MCF 10A (cell line): ENCODE measurements at regions not wholly inside any gene's neighbourhood (a gene's known extent, or its start where the extent isn't known, plus 50 kb on each side); places are given as distances from the start of the nearest gene placed in this dataset.

ENCODE experiments used
- BruUV-seq: library from RNA; stranded (reverse); fragments of 400-500 nt; replicated peaks from 2 replicates; lab custom pipeline; 2021; lab: Mats Ljungman, UMichigan
- CTCF ChIA-PET: fragments of 300-600 bp; sonication (Branson Sonifier 250); formaldehyde crosslinking; extraction: SDS; loops from one replicate; lab custom pipeline; 2021; ENCODE audit warnings: antibody characterized with exemption, inconsistent platforms; lab: Yijun Ruan, JAX
- POLR2A ChIA-PET: fragments of 300-600, 350-650 bp; sonication (Branson Sonifier 250); formaldehyde crosslinking; extraction: SDS; loops from one replicate; lab custom pipeline; 2020; ENCODE audit warnings: antibody characterized with exemption, inconsistent platforms; lab: Yijun Ruan, JAX
- DNase-seq: peaks from one replicate; pipeline ENCODE4 v3.0.0-alpha.2; 2018; ENCODE audit not compliant: unreplicated experiment
- H3K27ac Mint-ChIP-seq: one replicate; pipeline ENCODE4 v1.8.0; 2022; ENCODE audit warnings: mild to moderate bottlenecking, low read depth, mixed read lengths; ENCODE audit not compliant: unreplicated experiment
- H3K27me3 Mint-ChIP-seq: one replicate; pipeline ENCODE4 v1.8.0; 2022; ENCODE audit warnings: mixed read lengths; ENCODE audit not compliant: insufficient read depth, unreplicated experiment
- H3K36me3 Mint-ChIP-seq: one replicate; pipeline ENCODE4 v1.8.0; 2022; ENCODE audit warnings: mild to moderate bottlenecking, moderate library complexity, mixed read lengths; ENCODE audit not compliant: insufficient read depth, unreplicated experiment
- H3K4me1 Mint-ChIP-seq: one replicate; pipeline ENCODE4 v1.8.0; 2022; ENCODE audit warnings: mixed read lengths; ENCODE audit not compliant: insufficient read depth, unreplicated experiment
- H3K4me3 Mint-ChIP-seq: one replicate; pipeline ENCODE4 v1.8.0; 2022; ENCODE audit warnings: mild to moderate bottlenecking, moderate library complexity, mixed read lengths; ENCODE audit not compliant: unreplicated experiment
- H3K9me3 Mint-ChIP-seq: one replicate; pipeline ENCODE4 v1.8.0; 2022; ENCODE audit warnings: mixed read lengths; ENCODE audit not compliant: unreplicated experiment
- intact Hi-C: fragments of 100-400 bp; cut with micrococcal nuclease; formaldehyde crosslinking; loops from 2 replicates; pipeline ENCODE4 v1.14.1; 2022
- TF ChIP-seq, protein P1 (sequence below): fragments of 200-600 bp; IDR thresholded peaks from one replicate; pipeline ENCODE4 v1.8.0; 2022; ENCODE audit warnings: antibody characterized with exemption, mild to moderate bottlenecking; ENCODE audit not compliant: unreplicated experiment

DNA sequence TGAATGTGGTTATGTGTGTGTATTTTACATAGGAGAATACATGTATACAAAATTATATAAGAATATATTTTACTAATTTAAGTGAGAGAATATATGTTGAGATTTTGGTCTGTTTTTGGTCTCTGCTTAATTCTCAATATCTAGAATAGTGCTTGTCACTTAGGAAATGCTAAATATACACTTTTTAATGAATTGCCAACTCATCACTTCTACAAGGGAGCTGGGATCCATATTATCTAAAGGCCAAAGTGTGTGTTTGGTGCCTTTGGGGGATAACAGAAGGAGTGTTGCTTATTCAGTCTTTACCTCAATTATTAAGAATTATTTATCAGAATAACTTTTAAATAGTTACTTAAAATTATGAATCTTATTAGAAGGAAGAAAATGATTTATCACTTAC lies 1304.8 kb downstream of the HACE1 start:
- H3K27ac Mint-ChIP-seq: no peak overlapping the region
- no peaks in the 10 kb centered on the region for H3K4me1 Mint-ChIP-seq
- no peak for DNase-seq
- POLR2A ChIA-PET: no interaction called here
- no peaks in the 10 kb centered on the region for H3K9me3 Mint-ChIP-seq
- TF ChIP-seq, protein P1, sequence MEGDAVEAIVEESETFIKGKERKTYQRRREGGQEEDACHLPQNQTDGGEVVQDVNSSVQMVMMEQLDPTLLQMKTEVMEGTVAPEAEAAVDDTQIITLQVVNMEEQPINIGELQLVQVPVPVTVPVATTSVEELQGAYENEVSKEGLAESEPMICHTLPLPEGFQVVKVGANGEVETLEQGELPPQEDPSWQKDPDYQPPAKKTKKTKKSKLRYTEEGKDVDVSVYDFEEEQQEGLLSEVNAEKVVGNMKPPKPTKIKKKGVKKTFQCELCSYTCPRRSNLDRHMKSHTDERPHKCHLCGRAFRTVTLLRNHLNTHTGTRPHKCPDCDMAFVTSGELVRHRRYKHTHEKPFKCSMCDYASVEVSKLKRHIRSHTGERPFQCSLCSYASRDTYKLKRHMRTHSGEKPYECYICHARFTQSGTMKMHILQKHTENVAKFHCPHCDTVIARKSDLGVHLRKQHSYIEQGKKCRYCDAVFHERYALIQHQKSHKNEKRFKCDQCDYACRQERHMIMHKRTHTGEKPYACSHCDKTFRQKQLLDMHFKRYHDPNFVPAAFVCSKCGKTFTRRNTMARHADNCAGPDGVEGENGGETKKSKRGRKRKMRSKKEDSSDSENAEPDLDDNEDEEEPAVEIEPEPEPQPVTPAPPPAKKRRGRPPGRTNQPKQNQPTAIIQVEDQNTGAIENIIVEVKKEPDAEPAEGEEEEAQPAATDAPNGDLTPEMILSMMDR: no peak
- peaks cover 28% of the 10 kb centered on the region for H3K27me3 Mint-ChIP-seq
- CTCF ChIA-PET: no interaction called here
- H3K4me3 Mint-ChIP-seq: no peak overlapping the region
- no peaks in the 10 kb centered on the region for H3K36me3 Mint-ChIP-seq
- BruUV-seq: no TSS peak
- intact Hi-C loops: no loop called here

DNA sequence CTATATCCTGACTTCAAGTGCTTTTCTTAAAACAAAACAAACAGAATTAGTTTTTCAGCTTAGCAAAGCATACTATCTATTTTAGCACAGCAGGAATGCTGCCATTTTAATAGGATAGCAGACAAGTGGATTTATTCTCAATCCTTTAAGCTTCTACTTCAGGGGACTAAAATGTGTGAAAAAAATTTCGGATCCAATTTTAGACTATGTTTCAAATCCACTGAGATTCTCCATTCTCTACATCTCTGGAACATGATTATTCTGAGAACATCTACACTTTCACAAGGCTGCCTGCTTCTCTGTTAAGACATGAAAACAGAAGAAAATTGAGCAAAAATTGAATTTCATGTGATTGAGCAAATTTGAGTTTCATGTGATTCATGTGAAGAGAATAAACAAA lies 1321.3 kb downstream of the HACE1 start:
- BruUV-seq: no TSS peak
- Mint-ChIP-seq H3K36me3 (no peaks in the 10 kb centered on the region), H3K27me3 (peaks cover 54% of the 10 kb centered on the region), H3K27ac (no peak overlapping the region), H3K4me1 (no peaks in the 10 kb centered on the region), H3K9me3 (no peaks in the 10 kb centered on the region), H3K4me3 (no peak overlapping the region)
- TF ChIP-seq, protein P1: no peak
- no peak for DNase-seq
- ChIA-PET POLR2A (no interaction called here), CTCF (no interaction called here)
- intact Hi-C loops: no loop called here

DNA sequence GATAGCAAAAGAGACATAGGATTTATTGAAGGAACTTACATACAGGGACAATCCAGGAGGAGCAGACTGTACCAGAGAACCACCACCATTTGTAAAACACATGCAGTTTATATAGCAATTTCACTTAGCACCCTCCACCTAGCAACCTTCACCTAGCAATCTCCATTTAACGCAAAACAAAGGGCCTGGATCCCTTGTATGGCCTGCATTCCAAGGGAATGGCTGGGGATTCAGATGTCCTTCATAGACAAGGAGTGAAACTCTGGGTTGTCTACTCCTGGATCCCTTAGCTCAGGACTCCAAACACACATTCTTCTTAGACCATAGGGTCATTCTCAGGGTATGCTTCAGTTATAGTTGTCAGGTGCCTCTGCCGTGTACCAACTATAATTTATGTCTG lies 1324.9 kb downstream of the HACE1 start:
- TF ChIP-seq, protein P1: no peak
- Mint-ChIP-seq H3K4me1 (no peaks in the 10 kb centered on the region), H3K36me3 (no peaks in the 10 kb centered on the region), H3K27me3 (peaks cover 25% of the 10 kb centered on the region), H3K27ac (no peak overlapping the region), H3K4me3 (no peak overlapping the region), H3K9me3 (no peaks in the 10 kb centered on the region)
- intact Hi-C loops: no loop called here
- DNase-seq: no peak
- POLR2A ChIA-PET: no interaction called here
- no TSS peak for BruUV-seq
- CTCF ChIA-PET: no interaction called here

DNA sequence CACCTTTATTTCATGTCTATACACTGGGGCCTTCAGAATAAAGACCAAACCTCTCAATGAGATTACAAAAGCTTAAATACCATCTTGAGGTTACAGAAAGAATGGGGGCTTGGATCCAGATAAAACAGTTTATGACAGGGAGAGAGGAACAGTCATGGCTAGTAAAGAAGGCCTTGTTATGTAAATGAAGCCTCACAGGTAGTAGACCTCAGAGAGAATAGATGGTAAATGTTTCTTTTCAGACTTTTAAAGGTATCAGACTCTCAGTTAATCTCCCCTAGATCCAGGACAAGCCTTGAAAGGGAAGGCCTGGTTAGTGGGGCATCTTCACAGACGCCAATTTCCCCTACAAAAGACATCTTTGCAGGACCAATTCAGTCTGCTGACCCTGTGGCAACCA lies 1325.6 kb downstream of the HACE1 start:
- Mint-ChIP-seq H3K27me3 (peaks cover 26% of the 10 kb centered on the region), H3K4me3 (no peak overlapping the region), H3K4me1 (no peaks in the 10 kb centered on the region), H3K27ac (no peak overlapping the region), H3K36me3 (no peaks in the 10 kb centered on the region), H3K9me3 (no peaks in the 10 kb centered on the region)
- intact Hi-C loops: no loop called here
- no TSS peak for BruUV-seq
- POLR2A ChIA-PET: no interaction called here
- no peak for DNase-seq
- CTCF ChIA-PET: no interaction called here
- TF ChIP-seq, protein P1: no peak
